ENCODE measurements at regions not wholly inside any gene's neighbourhood (a gene's known extent, or its start where the extent isn't known, plus 50 kb on each side); places are given as distances from the start of the nearest gene placed in this dataset.

DNA sequence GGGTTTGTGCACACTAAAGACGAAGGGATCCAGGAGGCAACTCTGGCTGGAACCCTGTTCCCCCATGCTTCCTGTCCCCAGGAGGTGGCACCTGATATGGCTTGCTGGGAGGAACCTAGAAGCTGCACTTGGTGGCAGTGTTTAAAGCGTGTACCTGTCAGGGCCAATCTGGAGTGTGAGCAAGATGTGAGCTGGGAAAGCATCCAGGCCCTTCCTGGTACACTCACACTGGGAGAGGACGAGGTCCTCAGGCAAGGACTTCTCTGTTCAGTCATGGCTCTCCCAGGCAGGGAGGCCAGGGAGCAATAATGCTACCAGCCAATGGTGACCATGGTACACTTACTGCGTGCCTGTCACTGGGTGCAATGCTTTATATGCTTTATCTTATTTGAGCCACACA, 130.7 kb upstream of the NECTIN1 start:
- TF ChIP-seq, protein P1, sequence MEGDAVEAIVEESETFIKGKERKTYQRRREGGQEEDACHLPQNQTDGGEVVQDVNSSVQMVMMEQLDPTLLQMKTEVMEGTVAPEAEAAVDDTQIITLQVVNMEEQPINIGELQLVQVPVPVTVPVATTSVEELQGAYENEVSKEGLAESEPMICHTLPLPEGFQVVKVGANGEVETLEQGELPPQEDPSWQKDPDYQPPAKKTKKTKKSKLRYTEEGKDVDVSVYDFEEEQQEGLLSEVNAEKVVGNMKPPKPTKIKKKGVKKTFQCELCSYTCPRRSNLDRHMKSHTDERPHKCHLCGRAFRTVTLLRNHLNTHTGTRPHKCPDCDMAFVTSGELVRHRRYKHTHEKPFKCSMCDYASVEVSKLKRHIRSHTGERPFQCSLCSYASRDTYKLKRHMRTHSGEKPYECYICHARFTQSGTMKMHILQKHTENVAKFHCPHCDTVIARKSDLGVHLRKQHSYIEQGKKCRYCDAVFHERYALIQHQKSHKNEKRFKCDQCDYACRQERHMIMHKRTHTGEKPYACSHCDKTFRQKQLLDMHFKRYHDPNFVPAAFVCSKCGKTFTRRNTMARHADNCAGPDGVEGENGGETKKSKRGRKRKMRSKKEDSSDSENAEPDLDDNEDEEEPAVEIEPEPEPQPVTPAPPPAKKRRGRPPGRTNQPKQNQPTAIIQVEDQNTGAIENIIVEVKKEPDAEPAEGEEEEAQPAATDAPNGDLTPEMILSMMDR (IDR thresholded peaks at IDR 0.05) = no peak
- TF ChIP-seq EP300 (IDR thresholded peaks at IDR 0.05) = no peak
